WTC11 (cell line): ENCODE measurements at regions not wholly inside any gene's neighbourhood (a gene's known extent, or its start where the extent isn't known, plus 50 kb on each side); places are given as distances from the start of the nearest gene placed in this dataset.

Source experiments
- ATAC-seq: fragments of 200-7000 bp; cut with Tn5 transposase; 2 replicates; pipeline ENCODE4 v1.10.0; 2021; ENCODE audit warnings: mild to moderate bottlenecking, moderate library complexity
- CTCF ChIA-PET: fragments of 300-600 bp; sonication (Branson Sonifier 250); formaldehyde crosslinking; loops from one replicate; lab custom pipeline; 2021; ENCODE audit warnings: antibody characterized with exemption; lab: Charles Lee
- POLR2A ChIA-PET: fragments of 350-600 bp; sonication (Branson Sonifier 250); formaldehyde crosslinking; loops from one replicate; lab custom pipeline; 2021; ENCODE audit warnings: antibody characterized with exemption; lab: Charles Lee
- DNase-seq: peaks from one replicate; pipeline ENCODE4 v3.0.0; 2021; ENCODE audit warnings: low spot score
- H3K27ac Mint-ChIP-seq: 2 replicates; pipeline ENCODE4 v1.8.0; 2021; ENCODE audit warnings: mixed read lengths
- H3K27me3 Mint-ChIP-seq: 2 replicates; pipeline ENCODE4 v1.8.0; 2021; ENCODE audit warnings: low read depth, mild to moderate bottlenecking, moderate library complexity, mixed read lengths
- H3K36me3 Mint-ChIP-seq: 2 replicates; pipeline ENCODE4 v1.8.0; 2021; ENCODE audit warnings: mixed read lengths
- H3K4me1 Mint-ChIP-seq: 2 replicates; pipeline ENCODE4 v1.8.0; 2022; ENCODE audit warnings: mixed read lengths
- H3K4me3 Mint-ChIP-seq: 2 replicates; pipeline ENCODE4 v1.8.0; 2021; ENCODE audit warnings: mild to moderate bottlenecking, moderate library complexity, mixed read lengths
- H3K9me3 Mint-ChIP-seq: 2 replicates; pipeline ENCODE4 v1.8.0; 2021; ENCODE audit warnings: mixed read lengths
- AR ChIP-seq: fragments of 250-450 bp; sonication (Bioruptor Pico); IDR thresholded peaks from 2 replicates; pipeline ENCODE4 v1.9.0; 2021; ENCODE audit warnings: mild to moderate bottlenecking
- ATF1 ChIP-seq: sonication (generic); formaldehyde crosslinking; IDR thresholded peaks from 2 replicates; pipeline ENCODE4 v1.8.1; 2023; ENCODE audit warnings: mild to moderate bottlenecking, moderate library complexity, missing genetic modification reagents
- CDX4 ChIP-seq: fragments of 250-450 bp; sonication (Bioruptor Pico); IDR thresholded peaks from 2 replicates; pipeline ENCODE4 v1.9.0; 2021; ENCODE audit warnings: moderate library complexity, mild to moderate bottlenecking, inconsistent platforms, borderline replicate concordance
- CREB1 ChIP-seq: sonication (generic); formaldehyde crosslinking; IDR thresholded peaks from 2 replicates; pipeline ENCODE4 v1.8.0; 2023; ENCODE audit warnings: mild to moderate bottlenecking, missing genetic modification reagents
- E2F4 ChIP-seq: sonication (generic); formaldehyde crosslinking; IDR thresholded peaks from 2 replicates; pipeline ENCODE4 v1.8.1; 2022; ENCODE audit warnings: low read depth, mild to moderate bottlenecking, moderate library complexity, missing genetic modification reagents, borderline replicate concordance
- ESRRA ChIP-seq: sonication (generic); formaldehyde crosslinking; IDR thresholded peaks from 2 replicates; pipeline ENCODE4 v1.8.1; 2022; ENCODE audit warnings: mild to moderate bottlenecking, missing genetic modification reagents, borderline replicate concordance
- FOXP4 ChIP-seq: sonication (generic); formaldehyde crosslinking; IDR thresholded peaks from 2 replicates; pipeline ENCODE4 v1.8.0; 2022; ENCODE audit warnings: mild to moderate bottlenecking, missing genetic modification reagents
- GABPB1 ChIP-seq: sonication (generic); formaldehyde crosslinking; IDR thresholded peaks from 2 replicates; pipeline ENCODE4 v1.8.1; 2023; ENCODE audit warnings: mild to moderate bottlenecking, missing genetic modification reagents
- HMGA2 ChIP-seq: fragments of 250-450 bp; sonication (Bioruptor Pico); IDR thresholded peaks from 2 replicates; pipeline ENCODE4 v1.4.0; 2021; ENCODE audit warnings: mild to moderate bottlenecking, moderate library complexity
- JUN ChIP-seq: sonication (generic); formaldehyde crosslinking; IDR thresholded peaks from 2 replicates; pipeline ENCODE4 v1.8.0; 2023; ENCODE audit warnings: mild to moderate bottlenecking, missing genetic modification reagents
- PRRX2 ChIP-seq: fragments of 250-450 bp; sonication (Bioruptor Pico); IDR thresholded peaks from 2 replicates; pipeline ENCODE4 v1.8.0; 2021; ENCODE audit warnings: mild to moderate bottlenecking
- STAT6 ChIP-seq: sonication (generic); formaldehyde crosslinking; conservative IDR thresholded peaks from 2 replicates; pipeline ENCODE4 v1.8.1; 2023; ENCODE audit warnings: mild to moderate bottlenecking, low read depth, missing genetic modification reagents, moderate library complexity
- ZNF138 ChIP-seq: sonication (generic); formaldehyde crosslinking; conservative IDR thresholded peaks from 2 replicates; pipeline ENCODE4 v1.8.1; 2022; ENCODE audit warnings: mild to moderate bottlenecking, moderate library complexity, missing genetic modification reagents
- ZNF232 ChIP-seq: sonication (generic); formaldehyde crosslinking; IDR thresholded peaks from 2 replicates; pipeline ENCODE4 v1.8.0; 2022; ENCODE audit warnings: mild to moderate bottlenecking, missing genetic modification reagents
- ZNF263 ChIP-seq: sonication (generic); formaldehyde crosslinking; IDR thresholded peaks from 2 replicates; pipeline ENCODE4 v1.8.1; 2022; ENCODE audit warnings: low read depth, mild to moderate bottlenecking, moderate library complexity, missing genetic modification reagents
- ZNF281 ChIP-seq: sonication (generic); formaldehyde crosslinking; IDR thresholded peaks from 2 replicates; pipeline ENCODE4 v1.8.0; 2023; ENCODE audit warnings: mild to moderate bottlenecking, missing genetic modification reagents
- ZNF416 ChIP-seq: fragments of 250-450 bp; sonication (Bioruptor Pico); IDR thresholded peaks from 2 replicates; pipeline ENCODE4 v1.9.0; 2021; ENCODE audit warnings: mild to moderate bottlenecking, inconsistent platforms
- ZNF423 ChIP-seq: fragments of 250-450 bp; sonication (Bioruptor Pico); IDR thresholded peaks from 2 replicates; pipeline ENCODE4 v2.1.2; 2022; ENCODE audit warnings: mild to moderate bottlenecking, moderate library complexity
- ZNF425 ChIP-seq: fragments of 250-450 bp; sonication (Bioruptor Pico); conservative IDR thresholded peaks from 2 replicates; pipeline ENCODE4 v1.9.0; 2021; ENCODE audit warnings: mild to moderate bottlenecking
- ZNF512 ChIP-seq: sonication (generic); formaldehyde crosslinking; IDR thresholded peaks from 2 replicates; pipeline ENCODE4 v1.8.1; 2022; ENCODE audit warnings: missing genetic modification reagents, borderline replicate concordance

GRCh38 chr3:163382183-163382582, 1696.1 kb downstream of the SI start (continued):
- no peak for TF ChIP-seq ZNF138 (CRISPR knock-in tag)
- TF ChIP-seq STAT6 (CRISPR knock-in tag): no peak
- TF ChIP-seq ZNF263 (CRISPR knock-in tag): no peak
- no peak for TF ChIP-seq E2F4 (CRISPR knock-in tag)
- no peak for TF ChIP-seq PRRX2 (CRISPR knock-in tag)
- no peak for TF ChIP-seq CDX4 (CRISPR knock-in tag)
- no peak for TF ChIP-seq JUN (CRISPR knock-in tag)
- no peak for TF ChIP-seq ATF1 (CRISPR knock-in tag)
- TF ChIP-seq, all 79 proteins: peak for 0

GRCh38 chr3:163368168-163368567, 1710.1 kb downstream of the SI start:
- Mint-ChIP-seq H3K27me3 (no peaks in the 10 kb centered on the region), H3K9me3 (peaks cover 19% of the 10 kb centered on the region), H3K4me1 (no peaks in the 10 kb centered on the region), H3K27ac (no peak overlapping the region), H3K36me3 (peaks cover 2% of the 10 kb centered on the region; the same call in 1 of the 2 replicates), H3K4me3 (no peak overlapping the region)
- DNase-seq (no peak), ATAC-seq (no peak)
- POLR2A ChIA-PET: no interaction called here
- CTCF ChIA-PET: no interaction called here
- no peak for TF ChIP-seq ZNF232 (CRISPR knock-in tag)
- no peak for TF ChIP-seq ESRRA (CRISPR knock-in tag)
- no peak for TF ChIP-seq AR (CRISPR knock-in tag)
- TF ChIP-seq ZNF416 (CRISPR knock-in tag): no peak
- no peak for TF ChIP-seq ZNF512 (CRISPR knock-in tag)
- no peak for TF ChIP-seq HMGA2 (CRISPR knock-in tag)
- TF ChIP-seq GABPB1: no peak
- no peak for TF ChIP-seq FOXP4 (CRISPR knock-in tag)
- no peak for TF ChIP-seq ZNF425 (CRISPR knock-in tag)
- no peak for TF ChIP-seq ZNF281 (CRISPR knock-in tag)
- no peak for TF ChIP-seq CREB1 (CRISPR knock-in tag)
- TF ChIP-seq ZNF423: no peak
